AG10803 (cell line): ENCODE measurements at regions not wholly inside any gene's neighbourhood (a gene's known extent, or its start where the extent isn't known, plus 50 kb on each side); places are given as distances from the start of the nearest gene placed in this dataset.
"Not testable (repeated sequence)": the region's sequence is repeated elsewhere in the genome, so short reads cannot be mapped to it uniquely, and the experiment has no call there.

Experiments used
- DNase-seq: peaks from one replicate; pipeline ENCODE4 v3.0.0; 2010; ENCODE audit warnings: low read depth
- H3K4me3 ChIP-seq: 2 replicates; pipeline ENCODE4 v1.5.1; 2011; ENCODE audit warnings: mild to moderate bottlenecking, low read length, control low read depth
- CTCF ChIP-seq: conservative IDR thresholded peaks from 2 replicates; pipeline ENCODE4 v1.5.1; 2011; ENCODE audit warnings: mild to moderate bottlenecking, low read length, control low read depth, inconsistent platforms

- H3K4me3 ChIP-seq = no peak overlapping the region
- TF ChIP-seq CTCF = no peak
- no peak for DNase-seq
Measured at GRCh38 chr6:37089783-37090182, 80.2 kb upstream of the PIM1 start.

- not testable (repeated sequence) for H3K4me3 ChIP-seq, DNase-seq
Measured at GRCh38 chr6:37091104-37091503, 78.8 kb upstream of the PIM1 start.

GRCh38 chr6:37091586-37091985 lies 78.4 kb upstream of the PIM1 start:
- peak; percentile 42 for DNase-seq
- H3K4me3 ChIP-seq = not testable (repeated sequence)

- TF ChIP-seq CTCF = no peak
- DNase-seq = peak; percentile 26
Measured at GRCh38 chr6:37092923-37093727, 76.8 kb upstream of the PIM1 start.

GRCh38 chr6:37093728-37094069 lies 76.3 kb upstream of the PIM1 start:
- H3K4me3 ChIP-seq = no peak overlapping the region
- DNase-seq = no peak
- TF ChIP-seq CTCF = no peak

More at GRCh38 chr6:37092923-37093727, 76.8 kb upstream of the PIM1 start:
- no peak overlapping the region for H3K4me3 ChIP-seq

- DNase-seq = no peak
- TF ChIP-seq CTCF = no peak
- H3K4me3 ChIP-seq = no peak overlapping the region
Measured at GRCh38 chr6:37095997-37096396, 74.0 kb upstream of the PIM1 start.

GRCh38 chr6:37097335-37097734 lies 72.6 kb upstream of the PIM1 start:
- TF ChIP-seq CTCF = no peak
- H3K4me3 ChIP-seq = no peak overlapping the region
- no peak for DNase-seq

GRCh38 chr6:37099442-37099841 lies 70.5 kb upstream of the PIM1 start:
- no peak overlapping the region for H3K4me3 ChIP-seq
- TF ChIP-seq CTCF = no peak
- no peak for DNase-seq
